ENCODE measurements at regions not wholly inside any gene's neighbourhood (a gene's known extent, or its start where the extent isn't known, plus 50 kb on each side); places are given as distances from the start of the nearest gene placed in this dataset.

DNA sequence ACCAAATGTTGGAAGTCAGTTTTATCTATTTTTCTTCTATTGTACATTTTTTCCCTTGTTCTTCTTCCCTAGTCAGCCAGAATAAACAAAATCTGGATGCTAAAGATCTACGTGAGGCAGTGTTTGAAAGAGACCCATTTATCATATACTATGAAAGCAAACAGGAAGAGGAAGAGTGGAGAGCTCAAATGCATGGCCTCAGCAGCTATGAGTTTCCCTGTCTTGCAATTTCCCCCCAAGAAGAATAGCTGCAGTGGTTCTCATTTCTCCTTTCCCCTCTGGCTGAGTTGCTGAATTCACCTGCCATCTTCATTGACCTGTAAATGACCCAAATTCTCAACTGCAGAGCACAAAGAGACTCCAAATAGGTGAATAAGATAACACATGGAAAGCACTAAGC lies 347.1 kb upstream of the NRP1 start:
- TF ChIP-seq, protein P1, sequence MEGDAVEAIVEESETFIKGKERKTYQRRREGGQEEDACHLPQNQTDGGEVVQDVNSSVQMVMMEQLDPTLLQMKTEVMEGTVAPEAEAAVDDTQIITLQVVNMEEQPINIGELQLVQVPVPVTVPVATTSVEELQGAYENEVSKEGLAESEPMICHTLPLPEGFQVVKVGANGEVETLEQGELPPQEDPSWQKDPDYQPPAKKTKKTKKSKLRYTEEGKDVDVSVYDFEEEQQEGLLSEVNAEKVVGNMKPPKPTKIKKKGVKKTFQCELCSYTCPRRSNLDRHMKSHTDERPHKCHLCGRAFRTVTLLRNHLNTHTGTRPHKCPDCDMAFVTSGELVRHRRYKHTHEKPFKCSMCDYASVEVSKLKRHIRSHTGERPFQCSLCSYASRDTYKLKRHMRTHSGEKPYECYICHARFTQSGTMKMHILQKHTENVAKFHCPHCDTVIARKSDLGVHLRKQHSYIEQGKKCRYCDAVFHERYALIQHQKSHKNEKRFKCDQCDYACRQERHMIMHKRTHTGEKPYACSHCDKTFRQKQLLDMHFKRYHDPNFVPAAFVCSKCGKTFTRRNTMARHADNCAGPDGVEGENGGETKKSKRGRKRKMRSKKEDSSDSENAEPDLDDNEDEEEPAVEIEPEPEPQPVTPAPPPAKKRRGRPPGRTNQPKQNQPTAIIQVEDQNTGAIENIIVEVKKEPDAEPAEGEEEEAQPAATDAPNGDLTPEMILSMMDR (IDR thresholded peaks at IDR 0.05), result no peak
- TF ChIP-seq POLR2A (IDR thresholded peaks at IDR 0.05), result no peak
